Heart left ventricle (tissue), 13 donors: ENCODE measurements at regions not wholly inside any gene's neighbourhood (a gene's known extent, or its start where the extent isn't known, plus 50 kb on each side); places are given as distances from the start of the nearest gene placed in this dataset.

Experiments
- CTCF ChIP-seq, 12 donors: fragments of 200-600 bp; sonication (generic) in 4 of 12; IDR thresholded peaks; one replicate each; pipeline versions ENCODE4 v1.5.0 to v1.8.0; 2018 to 2022; ENCODE audit warnings: antibody characterized with exemption in 12 of 12, mild to moderate bottlenecking in 5 of 12
- POLR2A ChIP-seq, 2 donors: fragments of 450-650 bp; IDR thresholded peaks; one replicate each; pipeline ENCODE4 v1.6.1; 2017; ENCODE audit warnings: antibody characterized with exemption in 2 of 2, mild to moderate bottlenecking in 2 of 2, moderate library complexity in 2 of 2
- donor health status: ischemic (EF 13 %, LVEDD 7.1; RV severe dilation, severe dysfunction).
- donor health status: DM: no; HTN: yes; CAD: no.
- donor health status: DM: no; HTN: no; CAD: no.
- donor health status: ischemic (EF 25% LVEDD 6.9; RV normal size, moderate dysfunction).
- donor health status: ischemic (EF 25% LVEDD 5.7; RV mildly dilated, moderate dysfunction).
- donor health status: ischemic (EF 35%, LVEDD 5.7; RV mildly dilated, moderate dysfunction).
- donor health status: nonischemic (EF 11% LVEDD 7.7; RV severe dilation, severe dysfunction).
- donor health status: DM: yes; HTN: yes; CAD: no.
- donor health status: PGD.
- donor health status: ischemic (EF 29% LVEDD 5.4; RV normal size, mild dysfunction).
- donor health status: nonischemic (EF 23%, LVEDD 6.1; RV moderate dilation, normal function).

DNA sequence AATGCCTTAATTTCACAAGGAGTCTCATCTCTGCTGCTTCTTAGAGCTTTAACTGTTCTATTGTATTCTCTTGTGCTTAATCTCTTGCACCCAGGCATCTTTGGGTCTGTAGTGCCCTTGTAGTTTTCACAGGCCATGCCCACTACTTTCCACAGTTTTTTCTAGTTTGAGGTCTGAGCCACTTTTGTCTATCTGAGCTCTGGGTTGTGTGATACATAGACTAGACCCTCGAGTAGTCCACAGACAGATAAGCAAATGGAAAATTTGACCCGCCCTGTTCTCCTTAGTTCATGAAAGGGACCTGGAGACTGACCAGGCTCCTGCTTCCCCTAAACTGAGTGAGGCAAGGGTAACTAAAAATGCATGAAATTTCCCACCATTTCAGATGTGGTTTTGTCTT is 466.8 kb upstream of the ZEB2 start:
- TF ChIP-seq CTCF (IDR thresholded peaks at IDR 0.05) (no peak), POLR2A (IDR thresholded peaks at IDR 0.05) (no peak)
